GM23338 (cell line): ENCODE measurements at regions not wholly inside any gene's neighbourhood (a gene's known extent, or its start where the extent isn't known, plus 50 kb on each side); places are given as distances from the start of the nearest gene placed in this dataset.

Experiments
- ATAC-seq: fragments of 200-7000 bp; cut with Tn5 transposase; 3 replicates; pipeline ENCODE4 v1.9.1; 2020
- DNase-seq: peaks from one replicate; pipeline ENCODE4 v3.0.0-alpha.2; 2015; ENCODE audit warnings: low spot score
- H2AFZ ChIP-seq: fragments of 200-600 bp; sonication (generic); 2 replicates; pipeline ENCODE4 v1.8.0; 2016; ENCODE audit warnings: antibody characterized with exemption, mild to moderate bottlenecking, moderate library complexity
- H3F3A ChIP-seq: fragments of 200-600 bp; sonication (generic); replicated peaks from 2 replicates; pipeline ENCODE4 v1.8.0; 2017; ENCODE audit warnings: antibody characterized with exemption, mixed run types, low read depth
- H3K27ac ChIP-seq: fragments of 200-600 bp; sonication (generic); 2 replicates; pipeline ENCODE4 v1.6.1; 2016; ENCODE audit warnings: low read depth
- H3K27me3 ChIP-seq: fragments of 200-600 bp; sonication (generic); 2 replicates; pipeline ENCODE4 v1.8.0; 2016; ENCODE audit warnings: mild to moderate bottlenecking, mixed run types, moderate library complexity; ENCODE audit not compliant: insufficient read depth
- H3K36me3 ChIP-seq: fragments of 200-600 bp; sonication (generic); 2 replicates; pipeline ENCODE4 v1.8.0; 2016; ENCODE audit warnings: mild to moderate bottlenecking; ENCODE audit not compliant: insufficient read depth
- H3K4me1 ChIP-seq: fragments of 200-600 bp; sonication (generic); 2 replicates; pipeline ENCODE4 v1.8.0; 2016; ENCODE audit warnings: mild to moderate bottlenecking, moderate library complexity; ENCODE audit not compliant: insufficient read depth
- H3K4me2 ChIP-seq: fragments of 200-600 bp; sonication (generic); 2 replicates; pipeline ENCODE4 v1.7.1; 2017; ENCODE audit warnings: mixed run types
- H3K4me3 ChIP-seq: fragments of 200-600 bp; sonication (generic); 2 replicates; pipeline ENCODE4 v1.6.1; 2016; ENCODE audit warnings: mixed run types
- H3K79me2 ChIP-seq: fragments of 200-600 bp; sonication (generic); replicated peaks from 2 replicates; pipeline ENCODE4 v1.8.0; 2017; ENCODE audit warnings: mild to moderate bottlenecking; ENCODE audit not compliant: insufficient read depth
- H3K9me2 ChIP-seq: fragments of 200-600 bp; sonication (generic); 2 replicates; pipeline ENCODE4 v1.8.0; 2017; ENCODE audit not compliant: insufficient read depth
- H4K20me1 ChIP-seq: fragments of 200-600 bp; sonication (generic); replicated peaks from 2 replicates; pipeline ENCODE4 v1.8.0; 2017; ENCODE audit warnings: mild to moderate bottlenecking; ENCODE audit not compliant: insufficient read depth
- H3K27ac Mint-ChIP-seq: 2 replicates; pipeline ENCODE4 v1.8.0; 2020; ENCODE audit warnings: inconsistent platforms, mild to moderate bottlenecking, moderate library complexity, mixed read lengths
- H3K27me3 Mint-ChIP-seq: 3 replicates; pipeline ENCODE4 v1.8.0; 2022; ENCODE audit warnings: low read depth, mild to moderate bottlenecking, moderate library complexity, mixed read lengths, inconsistent platforms; ENCODE audit not compliant: insufficient read depth, poor library complexity
- H3K36me3 Mint-ChIP-seq: 3 replicates; pipeline ENCODE4 v1.8.0; 2021; ENCODE audit warnings: low read depth, mild to moderate bottlenecking, inconsistent platforms, moderate library complexity, mixed read lengths
- H3K4me1 Mint-ChIP-seq: 3 replicates; pipeline ENCODE4 v1.8.0; 2020; ENCODE audit warnings: mild to moderate bottlenecking, inconsistent platforms, mixed read lengths
- H3K4me3 Mint-ChIP-seq: 3 replicates; pipeline ENCODE4 v1.8.0; 2021; ENCODE audit warnings: moderate library complexity, mild to moderate bottlenecking, inconsistent platforms, mixed read lengths
- H3K9me3 Mint-ChIP-seq: 3 replicates; pipeline ENCODE4 v1.8.0; 2020; ENCODE audit warnings: moderate library complexity, mild to moderate bottlenecking, inconsistent platforms, mixed read lengths
- CTCF ChIP-seq, 2 experiments: fragments of 200-600 bp in 1 of 2; sonication (generic) in 1 of 2; conservative IDR thresholded peaks; 2 replicates each; pipeline versions ENCODE4 v1.5.1 to v1.6.1; 2016 to 2017; ENCODE audit warnings: antibody characterized with exemption in 2 of 2, low read depth in 2 of 2, mild to moderate bottlenecking in 2 of 2, moderate library complexity in 1 of 2
- POLR2AphosphoS5 ChIP-seq: IDR thresholded peaks from 2 replicates; pipeline ENCODE4 v1.6.1; 2016; ENCODE audit warnings: antibody characterized with exemption, low read depth
- REST ChIP-seq: IDR thresholded peaks from one replicate; pipeline ENCODE4 v1.6.1; 2018; ENCODE audit warnings: antibody characterized with exemption; ENCODE audit not compliant: unreplicated experiment
- ZNF114 ChIP-seq: fragments of 250-450 bp; sonication (Bioruptor Pico); IDR thresholded peaks from 2 replicates; pipeline ENCODE4 v1.5.0; 2020; ENCODE audit warnings: mild to moderate bottlenecking, moderate library complexity
- TF ChIP-seq, protein P1 (sequence below): fragments of 250-450 bp; sonication (Bioruptor Pico); IDR thresholded peaks from 2 replicates; pipeline ENCODE4 v1.5.0; 2020; ENCODE audit warnings: mild to moderate bottlenecking, moderate library complexity

DNA sequence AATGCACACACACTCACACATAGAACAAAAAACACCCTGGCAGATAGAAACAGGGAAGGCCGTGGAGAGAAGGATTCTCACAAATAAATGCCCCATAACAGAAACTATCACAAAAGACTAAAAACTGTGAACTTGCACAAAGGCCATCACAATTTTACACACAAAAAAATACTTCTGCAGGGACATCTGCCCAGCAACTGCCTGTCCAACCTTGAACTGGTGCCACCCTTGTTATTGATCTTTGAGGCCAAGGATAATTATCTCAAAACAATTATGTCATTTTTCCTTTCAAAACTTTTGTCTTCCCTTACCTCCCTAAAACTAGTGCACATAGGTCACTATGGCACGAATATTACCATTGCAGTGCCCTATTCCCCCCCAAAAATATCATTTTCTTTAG, 143.8 kb upstream of the KCTD3 start (continued):
- TF ChIP-seq, protein P1, sequence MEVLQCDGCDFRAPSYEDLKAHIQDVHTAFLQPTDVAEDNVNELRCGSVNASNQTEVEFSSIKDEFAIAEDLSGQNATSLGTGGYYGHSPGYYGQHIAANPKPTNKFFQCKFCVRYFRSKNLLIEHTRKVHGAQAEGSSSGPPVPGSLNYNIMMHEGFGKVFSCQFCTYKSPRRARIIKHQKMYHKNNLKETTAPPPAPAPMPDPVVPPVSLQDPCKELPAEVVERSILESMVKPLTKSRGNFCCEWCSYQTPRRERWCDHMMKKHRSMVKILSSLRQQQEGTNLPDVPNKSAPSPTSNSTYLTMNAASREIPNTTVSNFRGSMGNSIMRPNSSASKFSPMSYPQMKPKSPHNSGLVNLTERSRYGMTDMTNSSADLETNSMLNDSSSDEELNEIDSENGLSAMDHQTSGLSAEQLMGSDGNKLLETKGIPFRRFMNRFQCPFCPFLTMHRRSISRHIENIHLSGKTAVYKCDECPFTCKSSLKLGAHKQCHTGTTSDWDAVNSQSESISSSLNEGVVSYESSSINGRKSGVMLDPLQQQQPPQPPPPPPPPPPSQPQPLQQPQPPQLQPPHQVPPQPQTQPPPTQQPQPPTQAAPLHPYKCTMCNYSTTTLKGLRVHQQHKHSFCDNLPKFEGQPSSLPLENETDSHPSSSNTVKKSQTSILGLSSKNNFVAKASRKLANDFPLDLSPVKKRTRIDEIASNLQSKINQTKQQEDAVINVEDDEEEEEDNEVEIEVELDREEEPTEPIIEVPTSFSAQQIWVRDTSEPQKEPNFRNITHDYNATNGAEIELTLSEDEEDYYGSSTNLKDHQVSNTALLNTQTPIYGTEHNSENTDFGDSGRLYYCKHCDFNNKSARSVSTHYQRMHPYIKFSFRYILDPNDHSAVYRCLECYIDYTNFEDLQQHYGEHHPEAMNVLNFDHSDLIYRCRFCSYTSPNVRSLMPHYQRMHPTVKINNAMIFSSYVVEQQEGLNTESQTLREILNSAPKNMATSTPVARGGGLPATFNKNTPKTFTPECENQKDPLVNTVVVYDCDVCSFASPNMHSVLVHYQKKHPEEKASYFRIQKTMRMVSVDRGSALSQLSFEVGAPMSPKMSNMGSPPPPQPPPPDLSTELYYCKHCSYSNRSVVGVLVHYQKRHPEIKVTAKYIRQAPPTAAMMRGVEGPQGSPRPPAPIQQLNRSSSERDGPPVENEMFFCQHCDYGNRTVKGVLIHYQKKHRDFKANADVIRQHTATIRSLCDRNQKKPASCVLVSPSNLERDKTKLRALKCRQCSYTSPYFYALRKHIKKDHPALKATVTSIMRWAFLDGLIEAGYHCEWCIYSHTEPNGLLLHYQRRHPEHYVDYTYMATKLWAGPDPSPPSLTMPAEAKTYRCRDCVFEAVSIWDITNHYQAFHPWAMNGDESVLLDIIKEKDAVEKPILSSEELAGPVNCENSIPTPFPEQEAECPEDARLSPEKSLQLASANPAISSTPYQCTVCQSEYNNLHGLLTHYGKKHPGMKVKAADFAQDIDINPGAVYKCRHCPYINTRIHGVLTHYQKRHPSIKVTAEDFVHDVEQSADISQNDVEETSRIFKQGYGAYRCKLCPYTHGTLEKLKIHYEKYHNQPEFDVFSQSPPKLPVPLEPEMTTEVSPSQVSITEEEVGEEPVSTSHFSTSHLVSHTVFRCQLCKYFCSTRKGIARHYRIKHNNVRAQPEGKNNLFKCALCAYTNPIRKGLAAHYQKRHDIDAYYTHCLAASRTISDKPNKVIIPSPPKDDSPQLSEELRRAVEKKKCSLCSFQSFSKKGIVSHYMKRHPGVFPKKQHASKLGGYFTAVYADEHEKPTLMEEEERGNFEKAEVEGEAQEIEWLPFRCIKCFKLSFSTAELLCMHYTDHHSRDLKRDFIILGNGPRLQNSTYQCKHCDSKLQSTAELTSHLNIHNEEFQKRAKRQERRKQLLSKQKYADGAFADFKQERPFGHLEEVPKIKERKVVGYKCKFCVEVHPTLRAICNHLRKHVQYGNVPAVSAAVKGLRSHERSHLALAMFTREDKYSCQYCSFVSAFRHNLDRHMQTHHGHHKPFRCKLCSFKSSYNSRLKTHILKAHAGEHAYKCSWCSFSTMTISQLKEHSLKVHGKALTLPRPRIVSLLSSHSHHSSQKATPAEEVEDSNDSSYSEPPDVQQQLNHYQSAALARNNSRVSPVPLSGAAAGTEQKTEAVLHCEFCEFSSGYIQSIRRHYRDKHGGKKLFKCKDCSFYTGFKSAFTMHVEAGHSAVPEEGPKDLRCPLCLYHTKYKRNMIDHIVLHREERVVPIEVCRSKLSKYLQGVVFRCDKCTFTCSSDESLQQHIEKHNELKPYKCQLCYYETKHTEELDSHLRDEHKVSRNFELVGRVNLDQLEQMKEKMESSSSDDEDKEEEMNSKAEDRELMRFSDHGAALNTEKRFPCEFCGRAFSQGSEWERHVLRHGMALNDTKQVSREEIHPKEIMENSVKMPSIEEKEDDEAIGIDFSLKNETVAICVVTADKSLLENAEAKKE (CRISPR knock-in tag): no peak
- no peak for TF ChIP-seq POLR2AphosphoS5

DNA sequence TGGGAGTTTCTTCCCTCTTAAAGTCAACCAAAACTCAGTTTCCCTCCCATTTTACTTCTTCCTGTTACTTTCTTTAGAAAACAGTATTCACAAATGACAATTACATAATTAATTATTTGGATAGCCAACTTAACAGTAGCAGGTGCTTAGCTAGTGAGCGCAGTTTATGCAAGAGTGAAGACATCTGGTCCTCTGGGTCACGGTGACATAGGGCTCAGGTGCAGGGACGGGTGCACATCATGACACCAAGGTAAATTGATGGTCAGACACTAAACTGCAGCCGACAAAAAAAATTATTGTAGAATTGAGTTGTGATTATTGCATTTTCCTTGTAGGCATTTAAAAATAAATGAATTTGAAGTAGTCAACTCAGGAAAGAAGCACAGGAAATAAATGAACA, 142.0 kb upstream of the KCTD3 start:
- Histone ChIP-seq H4K20me1 (no peaks in the 10 kb centered on the region), H3K27me3 (no peaks in the 10 kb centered on the region), H3K36me3 (no peaks in the 10 kb centered on the region), H3F3A (no peaks in the 10 kb centered on the region), H3K4me2 (no peak overlapping the region), H3K27ac (no peak overlapping the region), H2AFZ (peak overlapping the region; percentile 21; the same call in 1 of the 2 replicates), H3K4me1 (no peaks in the 10 kb centered on the region), H3K4me3 (no peak overlapping the region), H3K79me2 (no peaks in the 10 kb centered on the region), H3K9me2 (no peaks in the 10 kb centered on the region; the same call in 1 of the 2 replicates)
- Mint-ChIP-seq H3K36me3 (no peaks in the 10 kb centered on the region; the same call in 2 of the 3 replicates), H3K9me3 (peaks cover 14% of the 10 kb centered on the region; the same call in 2 of the 3 replicates), H3K4me3 (no peak overlapping the region), H3K27me3 (peaks cover 2% of the 10 kb centered on the region), H3K4me1 (no peaks in the 10 kb centered on the region), H3K27ac (no peak overlapping the region)
- no peak for ATAC-seq
- no peak for DNase-seq
- TF ChIP-seq REST (no peak), ZNF114 (no peak), CTCF (conservative IDR thresholded peaks at IDR 0.05; ENCODE audit: low read depth in 2 of 2) (no peak)
